Effector CD8-positive, alpha-beta T cell (primary cell): ENCODE measurements at regions not wholly inside any gene's neighbourhood (a gene's known extent, or its start where the extent isn't known, plus 50 kb on each side); places are given as distances from the start of the nearest gene placed in this dataset.

Experiments
- DNase-seq: peaks from one replicate; lab custom pipeline; 2025; lab: John Stamatoyannopoulos, UW

DNA sequence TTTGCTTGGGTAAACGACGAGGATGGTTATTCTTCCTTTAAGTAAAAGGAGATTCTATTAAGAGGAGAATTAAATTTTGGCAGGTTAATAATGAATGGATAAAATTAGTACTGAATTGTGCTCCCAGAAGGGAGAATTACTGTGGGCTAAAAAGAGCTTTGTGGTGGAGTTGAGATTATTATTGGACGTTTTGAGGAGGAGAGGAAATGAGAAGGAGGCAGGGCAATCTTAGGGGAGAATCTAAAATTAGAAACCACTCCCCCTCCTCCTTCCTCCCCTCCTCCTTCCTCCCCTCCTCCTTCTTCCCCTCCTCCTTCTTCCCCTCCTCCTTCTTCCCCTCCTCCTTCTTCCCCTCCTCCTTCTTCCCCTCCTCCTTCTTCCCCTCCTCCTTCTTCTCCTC, 331.8 kb downstream of the PRL start:
- DNase-seq = no peak

DNA sequence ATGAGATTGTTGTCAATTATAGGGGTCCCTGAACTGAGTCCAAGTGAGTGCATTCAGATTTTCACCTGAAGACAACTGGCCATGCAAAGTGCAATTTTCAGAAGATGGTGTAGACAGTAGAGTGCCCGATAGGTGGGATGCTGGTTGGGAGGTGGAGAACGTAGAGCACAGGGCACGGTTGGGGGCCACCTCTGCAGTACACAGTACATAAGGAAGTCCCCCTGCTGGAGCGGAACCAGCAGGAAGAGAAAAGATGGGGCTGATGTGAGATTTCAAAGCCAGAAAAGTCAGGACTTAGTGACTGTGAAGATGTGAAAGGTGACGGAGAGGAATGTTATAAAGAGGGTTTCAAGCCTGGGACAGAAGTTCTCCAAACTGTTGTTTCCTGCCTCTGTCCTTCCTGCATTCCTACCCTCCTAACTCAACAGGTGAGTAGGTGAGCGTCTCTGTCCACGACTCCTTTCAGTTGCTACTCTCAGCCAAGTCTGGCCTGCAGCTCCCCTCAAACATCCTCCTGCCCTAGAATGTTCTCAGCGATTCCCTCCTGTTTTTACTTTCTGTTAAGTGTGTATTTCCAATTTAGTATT, 330.8 kb downstream of the PRL start:
- DNase-seq = no peak

DNA sequence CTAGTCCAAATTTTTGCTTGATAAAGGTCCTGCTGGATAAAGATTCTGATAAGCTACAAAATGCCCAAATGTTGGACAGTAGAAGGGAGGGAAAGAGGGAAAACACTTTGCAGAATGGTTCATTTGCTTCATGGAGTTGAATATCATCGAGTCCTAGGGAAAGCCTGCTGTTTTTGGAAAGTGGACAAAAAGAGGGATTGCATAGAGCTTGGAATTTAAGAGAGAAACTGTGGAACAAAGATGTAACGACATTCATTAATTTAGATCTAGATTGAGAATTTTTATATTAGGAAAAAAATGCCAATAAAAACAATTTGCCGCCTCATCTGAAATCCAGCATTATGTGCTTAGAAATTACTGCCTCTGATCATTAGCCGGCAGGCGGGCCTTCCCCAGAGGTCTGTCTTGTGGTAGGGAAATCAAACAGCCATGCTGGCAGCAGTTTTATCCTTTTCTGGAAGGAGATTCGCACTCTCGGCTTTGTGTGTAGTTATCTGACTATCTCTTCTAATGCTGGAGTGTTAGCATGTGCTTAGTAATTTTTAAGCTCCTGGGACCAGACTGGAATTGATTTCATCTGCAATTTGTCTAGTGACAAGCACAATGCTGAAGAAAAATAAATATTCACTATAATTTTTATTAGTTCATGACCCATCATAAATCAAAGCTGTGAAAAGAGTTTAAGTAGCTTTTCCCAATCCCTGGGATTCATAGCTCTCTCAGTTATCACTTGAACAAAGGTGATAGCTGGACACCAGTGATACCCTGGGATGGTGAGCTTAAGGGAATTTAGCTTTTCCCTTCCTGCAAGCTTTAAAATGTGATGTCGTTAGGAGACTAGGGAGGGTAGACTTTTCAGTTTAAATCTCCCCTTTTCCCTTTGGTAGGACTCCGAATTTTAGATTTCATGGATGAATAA, 329.5 kb downstream of the PRL start:
- no peak for DNase-seq

DNA sequence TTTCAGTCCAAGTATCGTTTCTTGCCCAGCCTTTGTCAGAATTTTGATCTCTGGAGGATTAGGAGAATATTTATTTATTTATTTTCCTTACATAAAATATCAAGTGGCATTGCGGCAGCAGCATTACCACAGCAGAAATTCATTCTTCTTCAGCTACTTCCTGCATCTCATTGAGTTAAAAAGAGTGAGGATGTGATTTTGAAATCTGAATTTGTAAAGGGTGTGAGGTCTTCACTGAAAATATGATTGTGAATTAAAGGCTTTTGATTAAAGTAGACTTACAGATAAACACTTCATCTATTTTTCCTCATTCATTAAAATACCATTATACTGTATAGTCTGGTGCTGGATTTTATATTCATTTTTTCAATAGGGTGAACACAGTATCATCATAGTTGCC, 328.4 kb downstream of the PRL start:
- DNase-seq = no peak

DNA sequence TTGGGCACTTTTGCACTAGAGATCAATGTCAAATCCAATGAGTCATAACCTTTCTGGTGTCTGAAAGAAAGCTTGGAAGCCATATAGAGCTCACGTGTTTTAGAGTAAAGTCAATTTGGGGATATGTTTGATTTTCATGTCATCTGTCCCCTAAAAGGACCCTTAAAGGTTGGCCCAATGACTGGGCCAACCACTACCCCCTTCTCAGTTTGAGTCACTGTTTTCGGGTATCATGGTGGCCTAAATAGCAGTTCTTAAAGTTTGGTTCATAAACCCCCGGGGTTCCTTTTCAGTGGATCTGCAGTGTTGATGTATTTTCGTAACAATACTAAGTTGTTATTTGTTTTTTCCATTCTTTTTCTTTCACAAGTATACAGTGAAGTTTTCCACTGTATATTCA, 327.6 kb downstream of the PRL start:
- no peak for DNase-seq

DNA sequence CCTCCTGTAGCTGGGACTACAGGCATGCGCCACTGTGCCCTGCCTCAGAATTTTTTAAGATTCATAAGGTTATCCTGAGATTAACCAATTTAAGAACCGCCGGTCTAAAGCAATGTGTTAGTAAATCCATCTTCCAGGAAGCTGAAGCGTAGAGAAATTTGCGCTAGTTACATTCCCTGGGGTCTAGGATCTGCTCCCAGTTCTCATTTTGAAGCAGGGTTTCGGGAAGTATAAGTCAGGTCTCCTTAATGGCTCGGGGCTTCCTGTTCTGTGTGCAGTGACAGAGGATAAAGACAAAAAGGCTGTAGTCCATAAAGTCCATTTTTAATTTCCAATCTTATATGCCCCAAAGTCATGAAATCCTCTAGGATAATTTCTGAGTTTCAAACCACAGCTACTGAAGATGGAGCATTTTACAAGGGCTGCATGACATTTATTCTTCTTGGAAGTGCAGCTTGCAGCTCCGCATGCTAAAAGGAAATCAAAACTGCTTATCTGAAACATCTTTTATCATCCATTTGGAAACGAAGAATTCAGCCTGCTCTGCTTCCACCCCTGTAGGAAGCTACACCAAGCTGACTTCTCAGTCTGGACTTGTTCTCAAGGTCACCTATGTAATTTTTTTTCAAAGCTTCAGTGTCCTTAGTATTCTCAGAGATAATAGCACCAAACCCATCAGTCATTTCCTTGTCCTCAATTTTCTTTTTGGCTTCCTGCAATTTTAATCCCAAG, 326.1 kb downstream of the PRL start:
- no peak for DNase-seq

DNA sequence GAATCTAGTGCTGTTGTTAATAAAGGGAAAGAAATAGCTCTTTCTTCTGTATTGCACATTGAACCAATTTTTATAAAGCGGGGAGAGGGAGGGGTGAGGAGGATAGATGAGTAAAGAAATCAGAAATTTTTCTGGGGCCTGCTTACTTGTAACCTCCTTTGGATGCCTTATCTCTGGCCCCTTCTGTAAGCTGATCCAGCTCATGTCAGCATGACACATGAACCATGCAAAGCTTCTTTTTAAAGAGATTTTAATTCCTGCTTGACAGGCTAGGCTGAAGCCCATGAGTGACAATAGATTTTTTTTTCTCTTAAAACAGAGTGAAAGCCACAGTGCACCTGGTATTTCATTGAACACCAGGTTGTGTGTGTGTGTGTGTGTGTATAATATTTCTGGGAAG, 325.3 kb downstream of the PRL start:
- DNase-seq = no peak

DNA sequence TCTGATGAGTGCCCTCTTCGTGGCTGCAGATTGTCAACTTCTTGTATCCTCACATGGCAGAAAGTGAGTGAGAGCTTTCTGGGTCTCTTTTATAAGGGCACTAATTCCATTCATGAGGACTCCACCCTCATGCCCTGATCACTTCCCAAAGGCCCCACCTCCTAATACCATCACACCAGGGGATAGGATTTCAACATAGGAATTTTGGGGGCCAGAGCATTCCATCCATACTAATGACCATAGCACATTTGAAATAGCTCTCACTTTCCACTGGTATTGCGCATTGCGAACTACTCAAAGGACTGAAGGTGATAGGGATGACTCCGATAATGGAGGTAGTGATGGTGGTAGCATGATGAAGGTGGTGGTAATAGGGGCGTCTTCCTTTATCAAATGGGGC, 324.3 kb downstream of the PRL start:
- no peak for DNase-seq

DNA sequence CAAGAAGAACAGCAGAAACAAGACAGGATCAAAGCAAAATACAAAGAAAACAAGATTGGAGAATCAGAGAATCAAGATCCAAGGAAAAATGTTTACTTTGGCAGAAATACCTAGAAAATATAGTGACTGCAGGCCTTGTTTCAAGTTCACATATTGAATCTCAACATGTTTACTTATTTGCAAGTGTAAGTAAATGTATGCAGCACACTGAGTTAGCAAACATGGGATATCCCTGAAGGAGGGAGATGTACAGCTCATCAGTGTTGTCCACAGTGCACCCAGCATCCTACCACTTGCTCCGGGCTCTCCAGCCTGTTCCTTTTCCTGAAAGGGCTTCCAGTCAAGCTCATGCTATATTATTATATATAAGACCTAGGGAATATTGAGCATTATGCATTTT, 319.5 kb downstream of the PRL start:
- no peak for DNase-seq

DNA sequence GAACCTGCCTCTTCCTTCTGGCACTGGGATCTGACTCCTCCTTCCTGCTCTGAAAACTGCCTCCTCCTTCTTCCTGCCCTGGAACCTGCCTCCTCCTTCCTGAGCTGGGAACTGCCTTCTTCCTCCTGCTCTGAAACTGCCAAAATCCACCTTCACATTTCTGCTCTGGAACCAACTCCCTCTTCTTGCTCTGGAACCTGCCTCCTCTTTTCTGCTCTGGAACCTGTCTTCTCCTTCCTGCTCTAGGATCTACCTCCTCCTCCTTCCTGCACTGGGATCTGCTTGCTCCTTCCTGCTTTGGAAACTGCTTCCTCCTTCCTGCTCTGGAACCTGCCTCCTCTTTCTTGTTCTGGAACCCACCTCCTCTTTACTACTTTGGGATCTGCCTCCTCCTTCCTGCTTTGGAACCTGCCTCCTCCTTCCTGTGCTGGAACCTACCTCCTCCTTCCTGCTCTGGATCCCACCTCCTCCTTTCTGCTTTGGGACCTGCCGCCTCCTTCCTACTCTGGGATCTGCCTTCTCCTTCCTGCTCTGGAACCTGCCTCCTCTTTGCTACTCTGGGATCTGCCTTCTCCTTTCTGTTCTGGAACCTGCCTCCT, 315.5 kb downstream of the PRL start:
- DNase-seq = no peak

DNA sequence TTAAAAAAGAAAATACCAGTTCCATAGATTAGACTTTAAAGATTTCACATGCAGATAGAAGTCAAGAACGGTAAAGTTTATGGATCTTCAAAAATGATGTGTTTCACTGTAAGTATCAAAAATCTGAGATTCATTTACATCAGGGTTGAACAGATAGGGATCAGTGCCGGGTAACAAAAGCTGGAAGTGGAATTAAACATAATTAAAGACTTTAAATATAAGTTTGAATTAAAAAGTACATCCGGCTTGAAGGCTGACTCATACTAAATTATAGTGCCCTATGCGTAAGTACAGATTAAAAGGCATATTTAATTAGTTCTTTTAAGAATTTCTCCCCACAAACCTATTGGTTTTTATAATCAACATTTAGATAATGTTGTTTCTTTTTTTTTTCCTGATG, 312.7 kb downstream of the PRL start:
- DNase-seq = no peak

DNA sequence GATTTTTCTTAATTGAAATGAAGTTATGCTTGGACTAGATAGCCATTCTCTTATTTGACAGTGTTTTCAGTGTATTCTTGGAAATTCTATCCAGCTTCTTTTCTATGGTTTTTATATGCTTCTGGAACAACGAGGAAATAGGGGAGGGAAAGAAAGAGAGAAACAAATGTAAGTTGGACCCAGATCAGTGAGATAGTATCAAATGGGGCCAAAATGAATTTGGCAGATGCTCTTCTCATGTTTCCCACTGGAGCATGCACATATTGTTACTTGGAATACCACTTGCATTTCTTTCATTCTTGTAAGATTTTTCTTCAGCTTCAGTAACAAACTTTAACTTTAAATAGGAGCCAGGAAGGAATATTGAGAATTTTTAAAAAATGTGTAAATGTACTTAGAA, 312.3 kb downstream of the PRL start:
- DNase-seq = no peak

DNA sequence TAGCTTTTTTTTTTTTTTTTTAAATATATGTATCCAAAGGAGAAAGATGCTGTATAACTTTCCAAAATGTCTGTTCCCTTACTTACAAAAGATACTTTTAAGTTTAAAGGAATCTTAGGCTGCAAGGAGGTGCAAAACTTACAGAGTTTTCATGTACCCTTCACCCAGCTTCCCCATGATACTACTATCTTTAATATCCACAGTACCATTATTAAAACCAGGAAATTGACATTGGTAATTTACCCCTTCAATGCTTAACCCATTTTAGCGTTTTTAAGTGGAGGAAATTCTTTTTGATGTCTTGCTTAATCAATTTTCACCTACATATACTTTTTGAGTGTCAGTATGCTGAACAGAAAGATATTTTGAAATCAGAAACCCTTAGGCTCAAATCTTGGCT, 310.9 kb downstream of the PRL start:
- DNase-seq = no peak

DNA sequence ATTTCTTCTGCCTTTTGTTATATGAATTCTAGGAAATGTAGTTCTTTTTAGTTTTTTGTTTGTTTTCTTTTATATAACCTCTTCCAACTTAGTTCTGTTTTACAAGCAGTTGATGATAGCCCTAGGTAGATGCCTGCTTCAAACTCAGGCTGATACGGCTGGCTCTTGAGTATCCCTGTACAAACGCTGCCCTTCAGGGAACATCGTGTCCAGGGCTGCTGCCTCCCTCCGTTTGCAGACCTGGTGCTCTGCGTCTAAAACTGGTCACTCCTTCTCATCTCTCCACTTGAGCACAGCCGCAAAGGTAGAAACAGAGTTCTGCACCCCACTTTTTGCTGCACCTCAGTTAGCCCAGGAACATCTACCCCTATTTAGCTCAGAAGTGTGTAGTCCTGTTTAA, 310.1 kb downstream of the PRL start:
- no peak for DNase-seq

DNA sequence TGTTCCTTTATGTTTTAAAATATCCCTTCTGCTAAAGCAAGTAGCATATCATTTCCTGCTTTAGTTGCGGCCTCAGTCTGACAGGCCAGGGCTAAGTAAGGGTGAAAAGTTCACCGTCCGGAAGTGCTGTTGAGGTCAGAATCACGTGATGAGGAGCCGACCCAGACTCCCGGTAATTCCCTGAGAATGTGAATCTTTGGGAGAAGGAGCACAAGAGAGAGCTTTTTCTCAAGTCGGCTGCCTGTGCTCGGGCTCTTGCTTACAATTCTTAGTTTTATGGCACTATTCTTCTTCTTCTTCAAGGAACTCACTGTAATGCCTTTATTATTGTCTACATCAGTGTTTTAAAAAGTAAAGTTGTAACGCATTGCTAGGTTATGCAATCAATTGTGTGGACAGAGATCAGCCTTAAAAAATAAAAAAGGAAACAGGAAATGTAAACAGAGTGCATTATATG, 309.3 kb downstream of the PRL start:
- DNase-seq = no peak

DNA sequence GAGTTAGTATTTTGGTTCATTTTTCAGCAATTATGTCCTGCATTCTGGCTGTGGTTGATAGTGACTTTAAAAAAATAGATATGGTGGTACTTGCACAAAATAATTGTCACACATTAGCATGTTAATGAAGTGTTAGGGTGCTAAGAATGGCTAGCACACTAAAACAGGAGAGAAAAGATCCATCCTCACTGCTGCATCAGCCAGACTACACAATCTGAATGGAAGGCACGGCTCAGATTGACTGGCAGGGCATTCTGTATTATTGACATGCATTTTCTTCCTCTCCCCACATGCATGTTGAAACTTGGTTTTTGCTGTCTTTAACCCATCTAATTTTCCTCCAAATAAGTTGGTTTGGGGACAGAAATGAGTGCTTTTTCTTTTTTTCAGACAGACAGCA, 306.3 kb downstream of the PRL start:
- DNase-seq = no peak

DNA sequence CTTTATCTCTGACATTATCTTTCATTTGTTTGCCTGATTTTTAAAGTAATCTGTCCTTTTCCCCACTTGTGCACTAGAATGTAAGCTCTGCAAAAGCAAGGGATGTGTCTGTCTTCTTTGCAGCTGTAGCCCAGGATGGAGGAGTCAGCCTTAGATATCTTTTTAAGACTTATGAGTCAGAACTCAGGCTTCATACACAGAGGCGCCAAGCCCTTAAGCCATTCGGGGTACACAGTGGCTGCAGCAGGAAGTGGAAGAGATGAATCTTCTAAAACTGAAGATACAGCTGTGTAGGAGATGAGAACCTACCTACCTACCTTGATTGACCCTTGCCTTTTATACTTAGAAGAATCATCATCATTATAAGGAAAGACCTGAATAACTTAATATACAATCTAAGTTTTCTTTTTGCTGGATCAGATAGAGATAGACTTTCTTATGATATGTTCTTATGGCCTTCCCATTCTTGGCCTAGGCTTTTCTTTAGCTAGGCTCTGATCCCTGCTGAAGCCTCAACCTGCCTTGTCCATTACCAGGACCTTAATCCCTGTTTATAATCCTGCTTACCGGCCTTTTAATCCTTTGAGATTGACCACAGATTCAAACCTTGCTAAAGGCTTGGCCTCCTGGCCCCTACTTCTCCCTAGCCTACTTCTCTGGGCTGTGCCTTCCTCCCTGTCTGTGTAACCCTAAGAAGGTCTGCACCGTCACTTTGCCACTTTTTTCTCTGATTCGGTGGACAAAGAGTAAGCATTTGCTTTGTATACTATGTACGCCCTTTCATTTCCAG, 304.5 kb downstream of the PRL start:
- no peak for DNase-seq

DNA sequence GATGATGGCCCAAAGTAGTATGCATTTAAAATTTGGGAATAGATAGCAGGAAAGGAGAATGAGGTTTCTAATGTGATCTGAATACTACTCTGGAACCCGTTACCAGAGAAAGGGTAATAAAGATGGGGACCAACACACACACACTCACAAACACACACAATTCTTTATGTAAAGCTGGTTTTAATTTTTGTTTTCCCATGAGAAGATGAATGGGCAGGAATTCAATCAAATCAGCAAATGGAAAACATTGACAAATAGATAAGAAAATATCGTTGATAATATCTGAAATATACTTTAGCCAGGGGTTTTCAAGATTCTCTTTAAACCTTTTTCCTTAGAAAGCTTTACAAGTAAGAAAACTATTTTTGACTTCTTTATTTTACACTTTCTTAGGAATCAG, 303.0 kb downstream of the PRL start:
- no peak for DNase-seq

DNA sequence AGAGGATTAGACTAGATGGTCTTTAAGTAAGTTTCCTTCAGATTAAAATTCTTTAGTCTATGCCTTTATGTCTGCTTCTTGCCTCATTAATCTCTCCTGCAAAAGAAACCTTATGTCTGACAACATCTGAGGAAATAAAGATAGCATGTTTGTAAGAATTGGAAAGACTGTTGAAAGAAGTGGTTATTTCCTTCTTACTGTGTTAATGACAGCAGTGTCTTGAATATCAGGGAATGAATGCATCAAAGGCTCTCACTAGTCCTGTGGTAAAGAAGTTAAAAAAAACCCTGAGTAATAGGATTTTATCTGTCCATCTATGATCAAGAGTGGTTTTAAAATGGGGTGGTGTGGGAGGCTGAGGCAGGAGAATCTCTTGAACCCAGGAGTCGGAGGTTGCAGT, 302.0 kb downstream of the PRL start:
- no peak for DNase-seq

DNA sequence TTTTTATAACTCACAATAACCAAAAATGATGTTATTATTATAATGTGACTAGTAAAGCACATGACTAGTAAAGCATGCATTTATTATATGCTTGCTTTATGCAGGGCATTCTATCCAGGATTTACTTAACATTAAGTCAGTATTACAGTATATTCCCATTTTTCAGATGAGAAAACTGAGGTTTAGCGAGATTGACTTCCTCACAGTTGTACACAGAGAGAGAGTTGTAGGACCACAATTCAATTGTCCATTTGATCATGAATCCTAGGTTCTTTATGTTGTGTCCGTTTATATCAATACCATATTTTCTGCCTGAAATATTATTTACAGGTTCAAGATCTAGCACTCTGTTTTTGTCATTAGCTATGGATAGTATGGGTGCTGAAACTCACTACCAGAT, 301.5 kb downstream of the PRL start:
- no peak for DNase-seq

DNA sequence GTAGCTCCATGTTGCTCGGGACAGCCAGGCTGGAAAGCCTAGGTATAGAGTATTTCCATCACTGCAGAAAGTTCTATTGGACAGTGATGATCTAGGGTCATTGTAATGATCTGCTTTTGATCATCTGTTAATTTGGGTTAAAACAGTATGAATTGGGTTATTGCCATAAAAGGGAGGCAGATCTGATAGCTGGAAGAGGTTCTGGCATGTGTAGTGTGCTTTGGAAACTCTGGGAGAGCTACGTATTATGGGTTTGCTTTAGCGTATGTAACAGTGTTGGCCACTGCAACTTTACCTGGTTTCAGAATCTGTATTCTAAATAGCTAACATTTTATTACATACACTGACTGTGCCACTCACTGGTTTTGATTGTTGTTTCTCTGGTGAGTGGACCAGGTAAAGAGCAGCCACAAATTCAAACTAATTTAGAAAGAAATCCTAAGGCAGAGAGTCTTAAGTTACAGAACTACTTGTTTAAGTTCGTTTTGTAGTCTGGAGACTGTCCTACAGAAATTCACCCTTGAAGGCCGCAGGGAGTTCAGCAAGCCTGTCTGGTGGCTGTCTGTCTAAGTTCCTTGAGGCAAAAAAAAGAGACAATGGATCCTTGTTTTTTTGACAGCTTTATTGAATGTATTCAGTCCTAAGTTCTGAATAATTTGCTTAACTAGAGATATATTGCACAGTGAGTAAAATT, 300.3 kb downstream of the PRL start:
- DNase-seq = no peak
